Glutamatergic neuron (in vitro differentiated cells): ENCODE measurements at regions not wholly inside any gene's neighbourhood (a gene's known extent, or its start where the extent isn't known, plus 50 kb on each side); places are given as distances from the start of the nearest gene placed in this dataset.

ENCODE experiments used
- DNase-seq: peaks from one replicate; pipeline ENCODE4 v3.0.0; 2022
- H3K27ac Mint-ChIP-seq: one replicate; pipeline ENCODE4 v1.8.0; 2020; ENCODE audit warnings: mild to moderate bottlenecking, mixed read lengths, inconsistent platforms; ENCODE audit not compliant: unreplicated experiment
- H3K27me3 Mint-ChIP-seq: one replicate; pipeline ENCODE4 v1.8.0; 2020; ENCODE audit warnings: mild to moderate bottlenecking, moderate library complexity, mixed read lengths, inconsistent platforms; ENCODE audit not compliant: unreplicated experiment
- H3K36me3 Mint-ChIP-seq: one replicate; pipeline ENCODE4 v1.8.0; 2020; ENCODE audit warnings: mild to moderate bottlenecking, mixed read lengths, inconsistent platforms; ENCODE audit not compliant: unreplicated experiment
- H3K4me1 Mint-ChIP-seq: one replicate; pipeline ENCODE4 v1.8.0; 2020; ENCODE audit warnings: mild to moderate bottlenecking, low read depth, mixed read lengths, inconsistent platforms; ENCODE audit not compliant: unreplicated experiment
- H3K4me3 Mint-ChIP-seq: one replicate; pipeline ENCODE4 v1.8.0; 2020; ENCODE audit warnings: mild to moderate bottlenecking, mixed read lengths, inconsistent platforms; ENCODE audit not compliant: unreplicated experiment
- H3K9me3 Mint-ChIP-seq: one replicate; pipeline ENCODE4 v1.8.0; 2020; ENCODE audit warnings: mild to moderate bottlenecking, moderate library complexity, mixed read lengths, inconsistent platforms; ENCODE audit not compliant: unreplicated experiment
- TF ChIP-seq, protein P1 (sequence below): fragments of 200-600 bp; sonication (generic); IDR thresholded peaks from one replicate; pipeline ENCODE4 v1.5.0; 2021; ENCODE audit not compliant: partially characterized antibody, unreplicated experiment

DNA sequence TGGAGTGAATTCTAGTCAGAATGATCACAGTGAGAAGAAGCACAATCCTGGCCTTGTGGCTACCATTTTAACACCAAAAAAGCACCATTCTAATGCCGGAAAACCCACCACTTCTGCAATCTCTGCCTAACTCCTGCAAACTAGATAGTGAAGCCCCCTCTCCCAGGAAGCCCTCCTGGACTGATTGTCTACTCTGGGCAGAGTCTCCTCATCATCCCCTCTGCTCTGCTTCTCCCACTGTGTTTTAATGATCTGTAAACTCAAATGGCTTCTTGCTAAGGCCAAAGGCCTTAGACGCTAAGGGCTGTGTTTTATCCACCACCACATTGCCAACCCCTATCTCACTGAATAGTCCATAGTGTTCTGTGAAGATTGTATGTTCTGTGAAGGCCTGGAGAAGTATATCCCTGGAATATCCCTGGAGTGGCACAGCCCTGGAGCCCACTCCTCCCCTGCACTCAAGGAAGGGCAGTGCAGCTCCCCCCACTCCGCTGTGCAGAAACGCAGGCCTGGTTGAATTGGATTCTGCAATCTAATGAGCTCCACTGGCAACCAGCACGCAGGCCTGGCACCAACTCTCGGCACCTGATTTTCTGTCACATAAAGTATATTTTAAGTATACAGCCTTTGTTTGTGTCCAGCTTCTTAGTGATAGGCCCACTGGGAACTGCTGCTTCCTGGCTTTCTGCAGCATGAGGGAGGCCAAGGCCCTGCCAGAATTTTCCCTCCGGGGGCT lies 126.3 kb downstream of the ATPSCKMT start:
- no peak for DNase-seq
- Mint-ChIP-seq H3K9me3 (no peaks in the 10 kb centered on the region), H3K4me1 (no peaks in the 10 kb centered on the region), H3K4me3 (no peak overlapping the region), H3K36me3 (no peaks in the 10 kb centered on the region), H3K27ac (no peak overlapping the region), H3K27me3 (peaks cover 4% of the 10 kb centered on the region)
- TF ChIP-seq, protein P1, sequence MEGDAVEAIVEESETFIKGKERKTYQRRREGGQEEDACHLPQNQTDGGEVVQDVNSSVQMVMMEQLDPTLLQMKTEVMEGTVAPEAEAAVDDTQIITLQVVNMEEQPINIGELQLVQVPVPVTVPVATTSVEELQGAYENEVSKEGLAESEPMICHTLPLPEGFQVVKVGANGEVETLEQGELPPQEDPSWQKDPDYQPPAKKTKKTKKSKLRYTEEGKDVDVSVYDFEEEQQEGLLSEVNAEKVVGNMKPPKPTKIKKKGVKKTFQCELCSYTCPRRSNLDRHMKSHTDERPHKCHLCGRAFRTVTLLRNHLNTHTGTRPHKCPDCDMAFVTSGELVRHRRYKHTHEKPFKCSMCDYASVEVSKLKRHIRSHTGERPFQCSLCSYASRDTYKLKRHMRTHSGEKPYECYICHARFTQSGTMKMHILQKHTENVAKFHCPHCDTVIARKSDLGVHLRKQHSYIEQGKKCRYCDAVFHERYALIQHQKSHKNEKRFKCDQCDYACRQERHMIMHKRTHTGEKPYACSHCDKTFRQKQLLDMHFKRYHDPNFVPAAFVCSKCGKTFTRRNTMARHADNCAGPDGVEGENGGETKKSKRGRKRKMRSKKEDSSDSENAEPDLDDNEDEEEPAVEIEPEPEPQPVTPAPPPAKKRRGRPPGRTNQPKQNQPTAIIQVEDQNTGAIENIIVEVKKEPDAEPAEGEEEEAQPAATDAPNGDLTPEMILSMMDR, result no peak

DNA sequence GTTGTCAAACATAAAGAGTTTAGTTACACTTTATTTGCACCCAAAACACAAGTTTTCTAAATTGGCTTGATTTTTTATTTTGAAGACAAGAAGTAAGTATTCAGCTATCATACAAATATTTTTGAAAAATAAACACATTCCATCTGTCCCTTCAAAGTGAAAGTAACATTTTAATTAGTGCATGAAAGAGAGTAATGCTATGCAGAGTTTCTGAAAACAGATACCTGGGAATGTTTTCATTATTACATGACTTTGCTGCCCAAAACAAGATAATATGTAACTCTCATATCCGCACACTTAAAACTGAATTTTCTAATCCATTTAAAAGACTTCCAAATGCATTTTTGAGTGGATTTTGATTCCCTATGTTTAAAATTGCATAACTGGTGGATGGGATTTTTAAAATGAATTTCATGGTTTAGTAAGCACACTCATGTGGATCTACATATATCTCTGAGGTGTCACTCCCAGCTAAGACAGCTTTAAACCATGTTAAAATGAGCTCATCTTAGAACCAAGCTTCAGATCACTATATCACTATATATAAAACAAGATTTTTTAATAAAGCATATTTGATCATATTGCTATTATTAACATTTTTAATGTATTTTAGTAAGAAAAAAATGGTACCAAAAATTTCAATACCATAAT lies 127.5 kb downstream of the ATPSCKMT start:
- H3K4me3 Mint-ChIP-seq, result no peak overlapping the region
- no peaks in the 10 kb centered on the region for H3K36me3 Mint-ChIP-seq
- no peak overlapping the region for H3K27ac Mint-ChIP-seq

GRCh38 chr5:10120934-10121333 lies 128.8 kb downstream of the ATPSCKMT start:
- TF ChIP-seq, protein P1, result no peak
- H3K27me3 Mint-ChIP-seq, result peaks cover 3% of the 10 kb centered on the region
- peaks cover 3% of the 10 kb centered on the region for H3K4me1 Mint-ChIP-seq
- no peaks in the 10 kb centered on the region for H3K36me3 Mint-ChIP-seq
- no peak overlapping the region for H3K27ac Mint-ChIP-seq
- DNase-seq, result no peak
- peaks cover 4% of the 10 kb centered on the region for H3K9me3 Mint-ChIP-seq
- no peak overlapping the region for H3K4me3 Mint-ChIP-seq

More for the DNA sequence above, 127.5 kb downstream of the ATPSCKMT start:
- TF ChIP-seq, protein P1, result no peak
- H3K27me3 Mint-ChIP-seq, result peaks cover 4% of the 10 kb centered on the region
- H3K9me3 Mint-ChIP-seq, result peaks cover 4% of the 10 kb centered on the region
- peaks cover 3% of the 10 kb centered on the region for H3K4me1 Mint-ChIP-seq
- no peak for DNase-seq

DNA sequence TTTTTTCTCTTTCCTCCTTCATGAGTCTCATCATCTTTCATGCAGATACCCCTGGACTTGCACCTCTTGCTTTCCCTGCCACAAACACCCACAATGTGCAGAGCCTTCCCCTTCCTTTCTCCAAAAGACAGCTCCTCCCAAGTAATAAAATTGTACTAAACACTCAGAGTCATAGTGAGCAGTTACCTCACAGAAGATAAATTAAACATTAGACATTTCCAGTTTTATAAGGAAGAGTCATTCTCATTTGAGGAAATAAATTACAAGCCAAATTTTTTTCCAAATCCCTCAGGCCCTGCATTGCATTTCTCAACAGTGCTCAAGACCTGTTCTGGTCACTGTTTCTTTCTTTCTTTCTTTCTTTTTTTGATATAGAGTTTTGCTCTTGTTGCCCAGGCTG lies 131.5 kb downstream of the ATPSCKMT start:
- Mint-ChIP-seq H3K27ac (no peak overlapping the region), H3K9me3 (peaks cover 6% of the 10 kb centered on the region), H3K36me3 (no peaks in the 10 kb centered on the region), H3K4me1 (peaks cover 3% of the 10 kb centered on the region), H3K27me3 (no peaks in the 10 kb centered on the region), H3K4me3 (no peak overlapping the region)
- no peak for DNase-seq
- TF ChIP-seq, protein P1, result no peak

- no peak for DNase-seq
- H3K4me3 Mint-ChIP-seq, result no peak overlapping the region
These were observed 133.1 kb downstream of the ATPSCKMT start for GRCh38 chr5:10116594-10116993.

More at GRCh38 chr5:10116594-10116993, 133.1 kb downstream of the ATPSCKMT start:
- H3K9me3 Mint-ChIP-seq, result peaks cover 6% of the 10 kb centered on the region
- H3K27me3 Mint-ChIP-seq, result peaks cover 3% of the 10 kb centered on the region
- H3K27ac Mint-ChIP-seq, result no peak overlapping the region
- TF ChIP-seq, protein P1, result no peak
- no peaks in the 10 kb centered on the region for H3K36me3 Mint-ChIP-seq
- H3K4me1 Mint-ChIP-seq, result peaks cover 3% of the 10 kb centered on the region
